ENCODE measurements at regions not wholly inside any gene's neighbourhood (a gene's known extent, or its start where the extent isn't known, plus 50 kb on each side); places are given as distances from the start of the nearest gene placed in this dataset.

GRCh38 chr17:63162406-63163157, 196.5 kb downstream of the TANC2 start:
- in situ Hi-C loops (cut with HindIII; ENCODE audit: low sequenced_read_pairs) = no loop called here
- DNase-seq (ENCODE audit: low spot score) = no peak

DNA sequence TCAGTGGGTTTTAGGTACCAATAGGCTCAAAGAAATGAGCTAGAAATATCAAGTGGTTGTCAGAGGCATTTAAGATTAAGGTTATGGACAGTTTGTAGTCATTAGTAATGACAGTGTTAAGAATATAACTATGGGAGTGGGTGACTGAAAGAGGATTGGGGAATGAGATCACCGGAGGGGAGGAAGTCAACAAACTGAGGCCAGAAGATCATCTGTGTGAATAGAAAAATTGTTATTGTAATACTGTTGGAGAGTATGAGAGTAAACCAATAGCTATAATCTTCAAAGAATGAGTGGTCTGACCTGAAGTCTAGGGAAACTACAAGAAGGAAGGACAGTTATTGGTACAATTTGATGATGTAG, 197.1 kb downstream of the TANC2 start:
- no peak for DNase-seq (ENCODE audit: low spot score)
- in situ Hi-C loops (cut with HindIII; ENCODE audit: low sequenced_read_pairs) = no loop called here

DNA sequence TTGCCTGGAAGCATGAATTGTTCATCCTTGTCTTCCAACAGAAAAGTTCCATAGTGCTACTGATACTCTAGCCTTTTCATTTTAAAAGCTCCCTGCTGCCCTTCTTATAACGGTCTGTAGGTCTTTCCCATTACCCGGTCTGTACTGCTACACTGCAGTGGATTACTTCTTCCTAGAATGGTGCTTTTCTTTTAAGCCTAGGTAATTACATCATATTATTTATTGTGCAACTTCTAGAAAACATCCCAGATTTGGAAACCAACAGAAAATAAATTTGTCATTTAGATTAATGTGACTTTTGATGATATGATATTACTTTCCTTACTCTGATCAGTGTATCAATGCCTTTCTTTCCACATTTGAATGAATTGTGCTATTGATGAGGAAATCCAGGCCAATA, 199.4 kb downstream of the TANC2 start:
- in situ Hi-C loops (cut with HindIII; ENCODE audit: low sequenced_read_pairs) = no loop called here
- no peak for DNase-seq (ENCODE audit: low spot score)

GRCh38 chr17:63170795-63171194, 204.8 kb downstream of the TANC2 start:
- no peak for DNase-seq (ENCODE audit: low spot score)
- in situ Hi-C loops (cut with HindIII; ENCODE audit: low sequenced_read_pairs) = no loop called here

GRCh38 chr17:63171428-63172393, 205.7 kb downstream of the TANC2 start:
- in situ Hi-C loops (cut with HindIII; ENCODE audit: low sequenced_read_pairs) = no loop called here
- no peak for DNase-seq (ENCODE audit: low spot score)

DNA sequence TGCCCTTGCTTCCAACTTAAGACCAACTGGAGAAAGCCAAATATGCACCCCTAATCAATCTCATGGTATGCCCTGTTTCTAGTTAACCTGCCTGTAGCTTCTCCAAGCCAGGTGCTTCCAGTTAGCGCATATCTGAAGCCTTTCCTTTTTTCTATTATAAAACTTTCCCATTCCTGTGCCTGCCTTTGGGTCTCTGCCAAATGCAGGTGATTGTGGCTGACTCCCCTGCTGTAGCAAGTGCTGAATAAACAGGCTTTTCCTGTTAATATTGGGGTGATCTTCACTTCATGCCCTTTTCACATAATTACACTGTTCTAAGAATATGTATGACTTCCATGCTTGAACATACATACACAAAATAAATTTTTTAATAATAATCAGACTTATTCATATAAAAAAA, 207.4 kb downstream of the TANC2 start:
- no peak for DNase-seq (ENCODE audit: low spot score)
- in situ Hi-C loops (cut with HindIII; ENCODE audit: low sequenced_read_pairs) = no loop called here

DNA sequence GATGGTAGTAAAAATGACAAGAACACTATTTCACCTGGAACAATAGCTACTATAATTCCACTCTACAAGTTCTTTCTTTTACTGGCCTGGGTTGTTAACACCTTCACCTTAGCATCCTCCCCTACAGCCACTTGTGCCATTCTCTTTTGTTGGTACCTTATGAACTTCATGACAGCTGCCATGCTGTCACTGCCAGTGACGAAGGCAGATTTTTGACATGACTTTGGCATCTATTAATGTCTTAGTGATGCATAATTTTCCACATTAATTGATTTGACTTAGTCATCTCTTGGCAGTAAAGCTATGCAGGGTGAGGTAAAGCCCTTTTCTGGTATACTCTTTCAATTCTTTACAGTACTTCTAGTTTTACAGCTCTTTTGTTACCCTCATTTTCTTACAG, 207.9 kb downstream of the TANC2 start:
- in situ Hi-C loops (cut with HindIII; ENCODE audit: low sequenced_read_pairs) = no loop called here
- no peak for DNase-seq (ENCODE audit: low spot score)

GRCh38 chr17:63178530-63178929, 212.5 kb downstream of the TANC2 start:
- no peak for DNase-seq (ENCODE audit: low spot score)
- in situ Hi-C loops (cut with HindIII; ENCODE audit: low sequenced_read_pairs) = no loop called here

DNA sequence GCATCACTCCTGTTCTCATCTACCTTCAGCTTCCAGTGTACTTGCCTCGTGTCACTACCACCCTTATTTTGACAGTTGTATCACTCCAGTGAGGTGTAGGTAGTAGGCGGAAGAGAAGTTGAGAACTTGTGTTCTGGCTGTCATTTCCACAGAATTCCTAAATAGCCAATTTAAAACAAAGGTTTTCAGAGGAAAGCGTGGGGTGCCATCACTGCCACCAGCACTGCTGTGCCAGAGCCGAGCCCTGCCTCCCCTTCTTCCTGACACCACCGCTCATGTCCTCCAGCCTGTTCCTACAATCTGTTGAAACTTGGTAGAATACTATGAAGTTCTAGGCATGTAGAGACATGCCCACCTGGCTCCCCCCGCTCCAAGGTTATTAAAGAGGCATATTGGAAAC, 215.8 kb downstream of the TANC2 start:
- in situ Hi-C loops (cut with HindIII; ENCODE audit: low sequenced_read_pairs) = no loop called here
- no peak for DNase-seq (ENCODE audit: low spot score)

DNA sequence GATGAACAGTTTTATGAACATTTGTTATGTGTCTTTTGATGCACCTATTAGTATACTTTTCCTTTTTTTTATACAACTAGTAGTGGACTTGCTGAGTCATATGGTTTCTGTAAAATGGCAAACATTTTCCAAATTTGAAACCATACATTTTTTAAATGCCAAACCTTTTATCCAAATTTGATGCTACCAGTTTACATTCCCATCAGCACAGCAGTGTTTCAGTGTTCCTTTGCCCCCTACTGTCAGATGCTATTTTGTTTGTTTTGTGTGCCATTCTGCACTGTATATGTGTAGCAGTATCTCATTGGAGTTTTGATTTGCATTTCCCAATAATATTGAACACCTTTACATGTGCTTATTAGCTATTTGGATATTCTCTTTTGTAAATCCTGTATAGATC, 219.4 kb downstream of the TANC2 start:
- in situ Hi-C loops (cut with HindIII; ENCODE audit: low sequenced_read_pairs) = no loop called here
- DNase-seq (ENCODE audit: low spot score) = no peak

GRCh38 chr17:63189082-63189481, 223.0 kb downstream of the TANC2 start:
- in situ Hi-C loops (cut with HindIII; ENCODE audit: low sequenced_read_pairs) = no loop called here
- no peak for DNase-seq (ENCODE audit: low spot score)

GRCh38 chr17:63189930-63190329, 223.9 kb downstream of the TANC2 start:
- DNase-seq (ENCODE audit: low spot score) = no peak
- in situ Hi-C loops (cut with HindIII; ENCODE audit: low sequenced_read_pairs) = no loop called here

GRCh38 chr17:63190821-63191370, 224.9 kb downstream of the TANC2 start:
- no peak for DNase-seq (ENCODE audit: low spot score)
- in situ Hi-C loops (cut with HindIII; ENCODE audit: low sequenced_read_pairs) = no loop called here

- in situ Hi-C loops (cut with HindIII; ENCODE audit: low sequenced_read_pairs) = no loop called here
- no peak for DNase-seq (ENCODE audit: low spot score)
Observed at GRCh38 chr17:63191610-63192009, 225.6 kb downstream of the TANC2 start.

DNA sequence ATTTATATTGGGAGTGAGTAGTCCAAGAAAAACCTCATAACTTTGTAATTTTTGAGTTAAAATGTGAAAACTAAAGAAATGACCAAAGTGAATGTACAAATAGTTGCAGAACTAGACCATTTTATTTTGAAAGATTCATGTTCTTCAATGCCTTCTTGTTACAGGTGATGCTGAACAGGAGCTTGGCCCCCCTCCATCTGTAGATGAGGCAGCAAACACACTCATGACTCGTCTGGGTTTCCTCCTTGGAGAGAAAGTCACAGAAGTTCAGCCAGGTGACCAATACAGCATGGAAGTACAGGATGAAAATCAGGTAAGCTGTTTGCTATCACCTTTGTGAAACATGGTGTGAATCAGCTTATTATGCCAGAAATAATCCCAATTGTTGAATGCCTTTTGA, 227.8 kb downstream of the TANC2 start:
- in situ Hi-C loops (cut with HindIII; ENCODE audit: low sequenced_read_pairs) = no loop called here

GRCh38 chr17:63196772-63197335, 230.8 kb downstream of the TANC2 start:
- in situ Hi-C loops (cut with HindIII; ENCODE audit: low sequenced_read_pairs) = no loop called here

More for the DNA sequence above, 227.8 kb downstream of the TANC2 start:
- DNase-seq (ENCODE audit: low spot score) = no peak

DNA sequence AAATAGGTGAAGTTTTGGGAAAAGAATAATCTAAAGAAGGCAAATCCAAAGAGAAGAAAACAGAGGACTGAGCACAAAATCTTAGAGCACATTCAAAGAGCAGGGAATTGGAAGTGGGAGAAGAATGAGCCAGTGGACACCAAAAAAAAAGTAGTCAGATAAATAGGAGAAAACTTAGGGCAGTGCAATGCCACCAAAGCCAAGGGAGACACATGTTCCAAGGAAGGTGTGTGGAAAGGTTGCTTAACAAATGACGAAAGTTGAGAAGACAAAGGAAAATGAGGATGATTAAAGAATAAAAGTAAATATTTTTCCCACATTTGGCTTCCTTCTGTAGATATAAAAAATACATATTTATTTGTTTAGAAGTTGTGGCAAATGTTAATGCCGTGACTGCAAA, 237.6 kb downstream of the TANC2 start:
- DNase-seq (ENCODE audit: low spot score) = no peak
- in situ Hi-C loops (cut with HindIII; ENCODE audit: low sequenced_read_pairs) = no loop called here

More at GRCh38 chr17:63196772-63197335, 230.8 kb downstream of the TANC2 start:
- DNase-seq (ENCODE audit: low spot score) = no peak

GRCh38 chr17:63221939-63222338, 224.2 kb downstream of the CYB561 start:
- in situ Hi-C loops (cut with HindIII; ENCODE audit: low sequenced_read_pairs) = no loop called here
- no peak for DNase-seq (ENCODE audit: low spot score)

DNA sequence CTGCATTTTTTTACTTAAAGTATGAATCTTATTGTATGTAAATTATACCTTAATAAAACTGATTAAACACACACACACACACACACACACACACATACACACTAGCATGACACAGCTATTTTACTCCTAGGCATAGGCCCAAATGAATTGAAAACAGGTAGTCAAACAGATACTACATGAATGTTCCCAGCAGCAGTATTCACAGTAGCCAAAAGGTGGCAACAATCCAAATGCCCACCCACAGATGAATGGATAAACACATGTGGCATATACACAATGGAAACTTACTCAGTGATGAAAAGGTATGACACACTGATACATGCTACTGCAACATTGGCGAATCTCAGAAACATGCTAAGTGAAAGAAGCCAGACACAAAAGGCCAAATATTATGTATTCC, 223.5 kb downstream of the CYB561 start:
- DNase-seq (ENCODE audit: low spot score) = no peak
- in situ Hi-C loops (cut with HindIII; ENCODE audit: low sequenced_read_pairs) = no loop called here

Data from G401 (cell line).